NCI-H69 (cell line): ENCODE measurements at regions not wholly inside any gene's neighbourhood (a gene's known extent, or its start where the extent isn't known, plus 50 kb on each side); places are given as distances from the start of the nearest gene placed in this dataset.

Experiments
- DNase-seq: peaks from one replicate; lab custom pipeline; 2025; lab: John Stamatoyannopoulos, UW

DNA sequence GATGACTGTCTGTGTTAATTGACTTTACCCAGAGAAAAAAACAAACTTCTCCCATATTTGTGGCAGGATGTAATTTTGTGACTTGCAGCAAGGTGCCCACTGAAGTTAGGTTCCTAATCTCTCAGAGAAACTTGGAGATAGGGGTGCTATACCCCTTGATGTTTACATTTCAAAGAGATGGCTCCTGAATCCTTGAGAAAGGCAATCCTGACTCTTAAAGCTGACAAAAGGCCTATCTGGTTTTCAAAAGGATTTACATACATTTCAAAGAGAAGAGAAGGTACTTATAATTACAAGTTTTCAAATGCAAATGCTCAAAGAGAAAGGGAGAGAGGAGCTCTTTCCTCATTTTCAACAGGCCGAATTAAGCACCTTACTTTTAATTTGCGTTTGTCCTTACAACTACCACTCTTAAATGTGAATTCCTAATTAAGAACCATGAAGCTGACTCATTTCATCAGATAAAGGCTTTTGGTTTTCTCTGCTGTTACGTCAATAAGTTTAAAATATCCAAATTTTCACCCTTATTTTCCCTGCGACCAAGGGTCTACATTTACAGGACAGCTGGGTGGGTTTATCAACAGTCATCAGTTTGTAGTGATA lies 711.8 kb upstream of the MAP3K7 start:
- no peak for DNase-seq

DNA sequence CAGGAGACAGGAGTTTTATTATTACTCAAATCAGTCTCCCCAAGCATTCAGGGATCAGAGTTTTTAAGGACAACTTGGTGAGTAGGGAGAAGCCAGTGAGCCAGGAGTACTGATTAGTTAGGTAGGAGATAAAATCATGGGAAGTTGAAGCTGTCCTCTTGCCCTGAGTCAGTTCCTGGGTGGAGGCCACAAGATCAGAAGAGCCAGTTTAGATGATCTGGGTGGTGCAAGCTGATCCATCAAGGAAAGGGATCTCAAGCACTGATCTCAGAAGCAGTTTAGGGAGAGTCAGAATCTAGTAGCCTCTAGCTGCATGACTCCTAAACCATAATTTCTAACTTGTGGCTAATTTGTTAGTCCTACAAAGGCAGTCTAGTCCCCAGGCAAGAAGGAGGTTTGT lies 706.5 kb upstream of the MAP3K7 start:
- no peak for DNase-seq

DNA sequence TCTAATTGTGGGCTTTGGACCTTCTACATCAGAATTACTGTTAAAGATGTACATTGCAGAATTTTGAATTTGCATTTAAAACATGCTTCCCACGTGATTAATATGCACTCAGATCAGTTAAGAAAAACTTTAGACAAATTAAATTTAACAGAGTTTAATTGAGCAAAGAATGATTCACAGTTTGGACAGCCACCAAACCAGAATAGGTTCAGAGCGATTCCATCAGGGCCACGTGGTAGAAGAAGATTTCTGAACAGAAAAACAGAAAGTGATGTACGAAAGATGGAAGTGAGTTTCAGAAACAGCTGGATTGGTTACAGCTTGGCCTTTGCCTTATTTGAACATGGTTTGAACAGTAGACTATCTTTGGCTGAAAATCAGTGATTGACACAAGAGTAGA lies 704.2 kb upstream of the MAP3K7 start:
- no peak for DNase-seq

DNA sequence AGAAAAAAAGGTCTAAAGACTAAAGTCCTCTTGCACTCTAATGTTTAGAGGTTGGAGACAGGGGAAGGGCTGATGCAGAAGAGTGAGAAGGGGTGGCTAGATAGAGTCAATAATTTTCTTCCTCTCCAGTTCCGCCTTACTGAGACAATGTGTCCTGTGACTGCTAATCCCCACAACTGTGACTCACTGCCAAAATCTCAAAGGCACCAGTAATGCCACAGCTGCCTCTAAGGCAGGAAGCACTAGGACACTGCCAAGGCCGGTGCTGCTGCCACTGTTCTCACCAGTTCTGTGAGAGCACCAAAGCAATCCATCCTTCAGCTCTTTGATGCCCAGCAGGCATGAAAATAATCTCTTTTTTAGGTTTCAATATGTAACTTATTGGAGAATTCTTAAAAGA lies 701.9 kb upstream of the MAP3K7 start:
- no peak for DNase-seq

DNA sequence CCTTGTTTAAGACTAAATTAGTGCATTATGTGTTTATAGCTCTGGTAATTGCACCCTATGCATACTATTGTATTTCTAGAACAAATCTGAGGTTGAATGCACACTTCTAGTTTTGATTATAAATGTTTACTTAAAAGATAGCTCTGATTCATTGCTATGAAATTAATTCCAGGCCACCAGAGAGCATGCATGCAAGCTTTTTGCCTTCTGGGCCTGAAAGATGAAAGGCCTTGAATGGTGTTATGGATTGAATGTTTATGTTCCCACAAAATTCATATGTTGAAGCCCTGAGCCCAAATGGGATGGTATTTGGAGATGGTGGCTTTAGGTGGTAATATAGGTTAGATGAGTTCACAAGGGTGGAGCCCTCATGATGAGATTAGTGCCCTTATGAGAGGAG lies 695.0 kb upstream of the MAP3K7 start:
- peak; percentile 72 for DNase-seq

DNA sequence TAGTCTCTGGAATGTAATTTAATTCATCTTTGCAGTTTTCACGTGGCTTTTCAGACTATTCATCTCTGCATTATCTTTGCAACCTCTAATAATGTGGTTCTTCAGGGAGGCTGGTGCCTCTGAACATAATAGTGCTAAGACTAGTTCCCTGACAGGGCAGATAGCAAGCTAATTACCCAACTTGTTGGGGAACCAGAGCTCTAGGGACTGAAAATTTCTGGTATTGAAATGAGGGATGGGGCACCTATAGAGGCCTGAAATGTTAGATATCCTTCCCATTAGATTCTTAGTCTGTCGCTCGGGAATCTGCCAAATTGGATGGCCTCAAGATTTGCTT lies 693.6 kb upstream of the MAP3K7 start:
- no peak for DNase-seq

DNA sequence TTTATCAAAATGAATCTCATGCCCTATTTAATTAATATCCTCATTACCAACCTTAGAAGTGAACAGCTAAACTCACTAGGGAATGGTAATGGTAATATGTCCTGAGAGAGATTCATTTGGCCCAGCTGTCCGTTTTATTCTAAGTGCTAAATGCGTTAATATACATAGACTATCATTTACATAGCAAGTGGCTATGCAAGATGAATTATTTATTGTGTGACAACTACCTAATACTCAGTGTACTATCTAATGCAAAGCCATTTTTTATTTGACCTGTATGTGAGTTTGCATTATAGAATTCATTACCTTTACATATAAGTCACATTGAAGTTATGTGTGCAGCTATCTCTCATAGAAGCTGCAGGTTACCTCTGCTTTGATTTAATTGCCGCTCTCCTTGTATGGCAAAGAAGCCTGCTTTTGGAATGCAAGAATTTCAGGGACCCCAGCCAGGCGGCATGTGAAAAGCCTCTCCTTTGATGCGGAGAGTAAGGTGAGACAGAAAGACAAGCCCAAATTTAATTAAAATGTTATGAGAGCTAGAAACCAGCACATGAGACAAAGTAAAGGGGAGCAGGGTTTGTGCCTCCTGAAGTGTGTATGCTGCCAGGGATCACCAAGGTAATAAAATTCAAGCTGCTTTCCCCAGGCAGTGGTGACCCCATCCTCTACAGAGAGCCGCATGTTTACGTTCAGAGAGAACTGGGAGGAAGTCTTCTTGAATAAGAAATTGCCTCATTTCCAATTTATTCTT lies 693.0 kb upstream of the MAP3K7 start:
- DNase-seq: no peak

DNA sequence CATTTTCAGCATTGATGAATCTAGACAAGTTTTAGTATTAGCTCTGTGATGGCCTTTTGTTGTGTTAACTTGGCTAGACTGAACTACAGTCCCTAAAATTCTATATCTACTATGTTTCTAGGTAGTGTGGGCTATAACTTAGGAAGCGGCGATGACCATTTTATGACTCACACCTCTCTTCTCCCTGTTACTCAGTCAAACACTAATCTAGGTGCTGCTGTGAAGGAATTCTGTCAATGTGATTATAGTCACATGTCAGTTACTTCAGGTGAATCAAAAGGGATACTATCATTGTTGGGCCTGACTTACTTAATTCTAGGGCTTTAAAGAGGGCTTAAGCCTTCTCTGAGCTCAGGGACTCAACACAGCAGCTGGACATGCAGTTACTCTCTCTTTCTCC lies 691.5 kb upstream of the MAP3K7 start:
- DNase-seq: no peak

DNA sequence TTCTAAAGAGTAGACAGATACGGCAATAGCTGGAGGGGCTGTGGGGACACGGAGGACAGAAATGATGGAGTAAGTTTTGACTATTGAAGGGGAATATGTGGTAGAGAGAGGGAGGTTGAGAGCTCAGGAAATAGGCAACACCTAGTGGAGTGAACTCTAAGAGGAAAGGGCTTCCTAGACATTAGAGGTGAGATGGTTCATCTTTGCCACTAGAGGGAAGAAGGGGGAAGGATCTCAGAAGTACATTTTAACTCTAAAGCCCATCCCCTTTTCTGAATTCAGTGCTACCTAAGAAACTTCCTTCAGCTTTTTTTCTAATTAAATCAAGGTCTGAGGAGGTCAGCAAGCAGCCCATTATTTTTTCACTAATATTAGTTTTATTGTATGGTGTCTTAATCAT lies 689.4 kb upstream of the MAP3K7 start:
- DNase-seq: peak; percentile 71

DNA sequence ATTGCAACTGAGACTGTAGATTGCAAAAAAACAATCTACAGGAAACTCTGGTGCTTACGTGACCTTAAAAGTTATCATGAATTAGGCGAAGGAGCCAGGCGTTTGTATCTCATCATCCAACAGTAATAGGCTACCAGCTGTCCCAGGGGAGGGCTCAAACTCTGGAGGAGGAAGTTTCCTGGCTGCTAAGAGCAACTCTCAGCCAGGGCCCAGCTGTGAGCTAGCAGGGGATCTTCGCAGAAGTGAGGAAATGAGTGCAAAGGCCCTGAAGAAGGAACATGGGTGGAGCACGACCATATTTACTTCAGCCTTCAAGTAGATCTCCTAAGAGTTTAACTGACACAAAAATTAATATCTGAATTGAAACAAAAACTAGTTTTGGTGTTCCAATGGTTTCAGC lies 686.9 kb upstream of the MAP3K7 start:
- DNase-seq: peak; percentile 77

DNA sequence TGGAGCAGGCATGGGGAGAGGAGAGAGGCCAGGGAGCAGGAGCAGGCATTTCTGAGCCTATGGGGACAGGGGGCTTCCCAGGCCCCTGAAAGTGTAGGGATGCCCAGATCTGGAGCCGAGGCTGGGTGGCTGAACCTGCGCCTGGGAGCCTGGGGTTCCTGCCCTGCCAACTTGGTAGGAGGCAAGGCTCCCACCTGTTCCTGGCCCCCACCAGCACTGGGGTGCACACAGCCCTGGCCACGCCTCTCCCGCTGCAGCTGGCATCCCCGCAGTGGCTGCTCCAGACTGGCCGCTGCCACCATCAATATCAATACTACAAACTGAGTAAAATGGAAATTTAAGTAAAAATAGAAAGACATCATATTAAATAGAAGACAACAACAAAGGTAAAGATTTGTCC lies 684.9 kb upstream of the MAP3K7 start:
- no peak for DNase-seq

DNA sequence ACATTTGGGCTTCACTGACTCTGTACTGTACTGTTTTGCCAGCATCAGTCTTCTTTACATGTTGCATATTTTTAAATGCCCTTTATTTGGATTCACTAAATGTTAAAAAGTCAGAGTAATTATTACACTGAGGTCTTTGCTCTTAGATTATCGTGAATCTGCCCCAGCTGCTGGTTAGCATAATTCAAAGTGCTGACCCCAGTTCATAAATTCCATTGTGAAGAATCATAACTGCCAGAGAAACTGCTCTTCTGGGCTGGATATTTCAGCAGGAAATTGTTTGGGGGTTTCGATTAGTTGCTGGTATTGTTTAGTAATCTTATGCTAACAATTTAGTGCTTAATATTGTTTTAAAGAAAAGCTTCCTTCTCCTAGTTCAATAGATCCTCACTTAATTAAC lies 682.1 kb upstream of the MAP3K7 start:
- DNase-seq: no peak

DNA sequence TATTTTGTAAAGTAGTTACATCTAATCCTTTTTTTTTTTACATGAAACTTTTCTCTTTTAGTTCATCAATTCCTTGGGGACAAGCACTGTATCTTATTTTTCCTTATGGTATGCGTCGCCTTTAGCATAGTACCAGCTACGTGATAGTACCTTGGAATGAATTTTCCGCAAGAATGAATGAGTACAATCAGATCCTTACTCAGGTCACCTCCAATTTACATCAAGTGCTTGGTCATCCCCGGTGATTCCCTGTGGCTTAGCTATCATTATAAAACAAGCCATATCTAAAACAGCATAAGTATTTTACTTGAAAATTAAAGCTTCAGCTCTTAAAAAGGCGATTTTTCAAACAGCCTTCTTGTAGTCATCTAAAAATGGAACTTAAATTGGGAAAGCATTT lies 680.4 kb upstream of the MAP3K7 start:
- peak; percentile 8 for DNase-seq

DNA sequence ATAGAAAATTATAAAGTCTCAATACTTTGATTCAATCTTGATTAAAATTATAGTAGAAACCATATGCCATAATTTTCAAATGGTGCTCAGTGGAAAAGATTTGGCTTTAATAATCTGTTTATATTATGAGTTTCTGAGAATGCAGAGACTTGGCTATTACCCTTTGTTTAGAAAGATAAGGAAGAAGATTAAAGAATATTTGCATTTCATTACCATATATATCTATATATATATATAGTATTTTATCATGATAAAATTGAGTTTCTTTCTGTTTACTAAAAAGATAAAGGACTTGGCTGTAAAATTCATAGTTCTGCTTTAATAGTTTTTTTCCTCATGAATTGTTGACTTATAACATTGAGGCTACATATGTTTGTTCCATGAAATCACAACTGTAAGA lies 679.3 kb upstream of the MAP3K7 start:
- no peak for DNase-seq

DNA sequence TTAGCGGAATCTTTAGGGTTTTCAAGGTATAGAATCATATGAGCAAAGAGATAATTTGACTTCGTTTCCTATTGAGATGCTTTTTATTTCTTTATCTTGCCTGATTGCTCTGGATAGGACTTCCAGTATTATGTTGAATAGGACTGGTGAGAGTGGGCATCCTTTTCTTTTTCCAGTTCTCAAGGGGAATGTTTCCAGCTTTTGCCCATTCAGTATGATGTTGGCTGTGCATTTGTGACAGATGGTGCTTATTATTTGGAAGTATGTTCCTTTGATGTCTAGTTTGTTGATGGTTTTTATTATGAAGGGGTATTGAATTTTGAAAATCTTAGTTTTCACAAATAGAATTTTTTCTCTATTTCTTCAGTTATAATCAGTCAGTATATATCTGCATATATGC lies 656.6 kb upstream of the MAP3K7 start:
- no peak for DNase-seq

DNA sequence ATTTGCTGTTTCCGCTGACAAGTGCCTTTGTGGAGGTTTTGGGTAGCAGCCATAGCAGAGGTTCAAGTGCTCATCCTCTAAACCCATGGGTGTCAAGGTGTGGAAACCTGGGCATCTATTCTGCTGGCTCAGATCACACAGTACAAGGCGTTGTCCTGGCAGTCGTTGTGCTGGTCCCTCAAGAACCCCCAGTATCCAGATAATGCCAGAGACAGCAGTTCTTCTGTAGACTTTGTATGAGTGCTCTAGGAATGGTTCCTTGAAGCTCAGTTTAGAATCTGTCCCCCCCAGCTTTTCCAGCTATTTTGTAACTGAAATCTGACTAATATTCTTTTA lies 655.7 kb upstream of the MAP3K7 start:
- DNase-seq: no peak

DNA sequence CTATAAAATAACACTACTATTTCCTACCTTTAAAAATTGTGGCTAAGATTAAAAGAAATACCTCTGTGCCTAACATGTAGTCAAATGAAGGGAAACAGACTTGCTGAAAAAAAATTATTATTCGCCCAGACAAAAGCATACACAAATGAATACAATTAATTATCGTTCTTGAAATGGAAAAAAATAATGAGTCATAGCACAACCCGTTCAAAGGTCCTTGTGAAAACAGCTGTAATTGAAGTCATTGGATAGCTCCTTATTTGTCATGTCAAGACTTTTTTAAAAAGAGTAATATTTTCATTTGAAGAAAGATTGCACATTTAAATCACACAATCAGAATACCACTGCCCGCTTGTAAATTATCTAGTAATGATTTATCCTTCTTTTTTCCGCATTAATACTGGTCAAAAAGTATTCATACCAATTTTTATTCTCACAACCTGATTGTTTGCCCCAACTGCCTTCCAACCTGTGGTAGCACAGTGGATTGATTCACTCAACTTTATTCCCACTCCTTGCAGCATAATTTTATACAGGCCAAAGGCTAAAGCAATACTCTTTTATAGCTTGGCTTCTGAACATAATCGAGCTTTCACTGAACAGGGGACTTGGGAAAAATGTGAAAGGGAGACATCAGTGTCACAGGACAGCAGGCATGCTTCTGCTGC lies 655.2 kb upstream of the MAP3K7 start:
- no peak for DNase-seq

DNA sequence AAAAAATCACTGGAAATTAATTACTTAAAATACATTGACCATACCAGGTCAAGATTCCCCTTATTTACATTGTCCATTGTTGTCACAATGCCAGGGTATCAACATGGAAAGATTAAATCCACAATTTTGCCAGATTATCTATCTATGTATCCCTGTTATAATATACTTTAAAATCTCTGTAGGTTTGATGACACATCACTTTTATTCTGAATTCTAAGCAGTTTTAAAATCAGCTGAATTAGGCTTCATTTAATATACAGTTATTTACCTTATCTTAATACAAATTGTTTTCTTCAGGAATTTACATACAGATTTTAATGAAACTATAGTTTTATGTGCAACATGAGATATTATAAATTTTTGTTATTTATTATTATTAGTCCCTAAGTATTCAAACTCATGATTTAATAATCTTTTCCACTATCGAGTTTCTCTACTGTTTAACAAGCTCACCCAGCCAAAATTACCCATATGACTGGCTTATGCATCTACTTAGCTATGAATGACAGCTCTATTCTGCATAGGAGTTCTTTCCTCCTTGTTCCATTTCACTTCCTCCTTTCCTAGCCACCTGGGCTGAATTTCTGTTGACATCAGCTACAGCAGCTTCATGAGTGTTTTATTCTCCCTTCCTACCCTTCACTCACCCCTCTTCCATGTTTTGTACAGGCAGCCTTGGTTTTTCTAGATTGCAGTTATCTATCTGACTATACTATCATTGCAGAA lies 654.2 kb upstream of the MAP3K7 start:
- DNase-seq: no peak

DNA sequence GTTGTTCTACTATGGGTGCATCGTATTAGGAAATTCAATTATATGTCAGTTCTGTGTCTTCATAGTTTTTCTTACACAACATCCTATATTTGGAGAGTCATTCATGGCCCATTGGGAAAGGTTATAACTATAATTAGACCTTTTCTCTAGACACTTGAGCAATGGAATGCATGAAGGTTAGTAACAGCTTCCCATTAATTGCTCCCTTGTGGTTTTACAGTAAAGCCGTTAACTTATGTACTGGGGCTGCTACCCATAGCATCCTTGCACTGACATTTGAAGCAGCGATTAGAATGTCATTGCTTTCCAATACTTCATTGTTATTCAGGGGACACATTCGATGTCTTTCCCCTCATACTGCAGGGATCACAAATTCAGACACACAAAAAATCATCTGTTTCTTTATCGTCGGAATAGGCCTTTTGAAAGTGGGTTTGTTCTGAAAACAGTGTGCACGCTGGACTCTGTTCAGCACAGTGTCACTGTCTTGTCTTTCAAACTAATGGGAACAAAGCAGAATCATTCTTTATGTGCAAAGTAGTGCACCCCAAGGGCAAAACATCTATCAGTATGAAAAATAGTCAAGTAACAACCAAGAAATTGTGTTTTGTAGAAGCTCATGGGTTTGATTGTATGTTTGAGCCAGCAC lies 634.3 kb upstream of the MAP3K7 start:
- DNase-seq: no peak

DNA sequence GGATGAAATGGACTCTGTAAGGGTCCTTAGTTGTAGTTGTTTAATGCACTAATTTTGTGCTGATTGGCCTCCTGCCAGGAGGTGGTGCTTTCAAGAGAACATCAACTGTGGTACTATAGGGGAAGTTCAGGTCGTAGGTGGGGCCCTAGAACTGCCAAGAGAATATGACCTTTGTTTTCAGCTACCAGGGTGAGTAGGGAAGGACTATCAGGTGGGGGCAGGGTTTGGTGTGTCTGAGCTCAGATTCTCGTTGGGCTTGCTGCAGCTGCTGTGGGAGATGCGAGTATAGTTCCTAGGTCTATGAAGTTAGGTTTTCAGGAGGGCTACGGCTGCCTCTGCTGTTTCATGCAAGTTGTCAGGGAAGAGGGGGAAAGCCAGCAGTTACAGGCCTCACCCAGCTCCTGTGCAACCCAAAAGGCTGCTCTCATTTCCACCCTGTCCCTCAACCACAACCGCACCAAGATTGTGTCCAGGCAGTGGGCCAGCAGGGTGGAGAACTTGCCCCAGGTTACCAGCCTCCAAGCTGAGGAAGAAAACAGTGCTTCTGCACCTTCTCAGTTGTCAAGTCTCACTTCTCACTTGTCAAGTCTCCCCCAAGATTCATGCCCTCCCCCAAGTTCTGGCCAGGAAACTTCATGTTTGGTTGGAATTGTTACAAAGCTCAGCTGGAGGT lies 626.5 kb upstream of the MAP3K7 start:
- DNase-seq: no peak

DNA sequence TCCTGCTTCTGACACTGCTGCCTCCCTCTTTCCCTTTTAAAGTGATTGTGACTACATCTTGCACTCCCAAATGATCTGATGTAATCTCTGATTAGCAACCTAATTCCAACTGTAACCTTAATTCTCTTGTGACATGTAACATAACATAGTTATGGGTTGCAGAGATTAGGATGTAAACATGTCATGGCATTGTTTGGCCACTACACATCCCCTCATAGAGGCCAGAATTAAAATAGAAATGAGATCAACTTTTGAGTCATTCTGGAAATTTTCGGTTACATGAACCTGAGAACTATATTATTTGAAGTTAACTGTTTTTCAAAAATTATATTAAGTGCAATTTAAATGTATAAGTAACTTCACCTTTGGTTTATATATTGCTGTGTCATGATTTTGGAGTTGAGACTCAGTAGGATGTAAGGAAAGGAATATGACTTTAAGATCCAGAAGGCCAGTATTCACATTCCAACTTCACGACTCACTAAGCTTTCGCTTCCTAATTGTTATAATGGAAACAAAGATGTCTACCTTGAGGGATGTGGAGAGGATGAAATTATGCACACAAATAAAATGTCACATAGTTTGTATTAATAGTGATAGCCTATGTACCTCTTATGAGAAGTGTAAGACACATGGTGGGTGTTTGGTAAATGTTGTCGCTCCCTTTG lies 611.9 kb upstream of the MAP3K7 start:
- DNase-seq: no peak

DNA sequence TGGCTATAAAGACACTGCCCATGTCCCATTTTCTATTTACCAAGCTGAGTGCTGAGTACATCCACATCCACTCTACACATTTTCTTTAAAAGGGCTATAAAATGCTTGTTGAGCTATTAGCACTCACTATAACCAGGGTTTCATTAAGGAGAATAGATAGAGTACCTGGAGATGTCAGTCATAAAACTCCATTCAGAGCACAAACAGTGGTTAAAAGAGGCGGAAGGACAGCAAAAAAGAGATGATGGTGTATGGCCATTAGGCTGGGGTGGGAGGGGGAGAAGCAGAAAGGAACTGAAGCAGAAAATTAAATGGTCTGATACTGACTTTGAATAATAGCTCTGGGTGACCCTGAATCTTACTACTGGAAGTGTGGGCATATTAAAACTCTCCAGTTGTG lies 609.9 kb upstream of the MAP3K7 start:
- DNase-seq: no peak
